HL-60 (cell line): ENCODE measurements at regions not wholly inside any gene's neighbourhood (a gene's known extent, or its start where the extent isn't known, plus 50 kb on each side); places are given as distances from the start of the nearest gene placed in this dataset.

Experiments
- DNase-seq, 2 experiments: peaks; one replicate each; pipeline ENCODE4 v3.0.0-alpha.2; 2010 to 2020; ENCODE audit warnings: low read depth in 1 of 2, low spot score in 1 of 2
- H3K27ac ChIP-seq: fragments of 250-450 bp; sonication (Bioruptor Pico); replicated peaks from 2 replicates; pipeline ENCODE4 v1.5.1; 2020; ENCODE audit warnings: mild to moderate bottlenecking, moderate library complexity
- H3K27me3 ChIP-seq: fragments of 250-450 bp; sonication (Bioruptor Pico); 2 replicates; pipeline ENCODE4 v1.5.1; 2021; ENCODE audit warnings: mild to moderate bottlenecking, moderate library complexity; ENCODE audit not compliant: insufficient read depth, poor library complexity, severe bottlenecking
- H3K4me3 ChIP-seq: replicated peaks from 2 replicates; pipeline ENCODE4 v1.5.1; 2011; ENCODE audit warnings: mild to moderate bottlenecking, control low read depth, low read length; ENCODE audit not compliant: insufficient read depth
- CTCF ChIP-seq: IDR thresholded peaks from one replicate; pipeline ENCODE4 v1.5.1; 2011; ENCODE audit warnings: low read length, control low read depth, inconsistent platforms; ENCODE audit not compliant: insufficient read depth
- GABPA ChIP-seq: IDR thresholded peaks from 2 replicates; pipeline ENCODE4 v1.6.1; 2012; ENCODE audit warnings: low read depth
- POLR2AphosphoS5 ChIP-seq: IDR thresholded peaks from 2 replicates; pipeline ENCODE4 v1.6.1; 2012; ENCODE audit warnings: low read depth
- REST ChIP-seq: IDR thresholded peaks from 2 replicates; pipeline ENCODE4 v1.6.1; 2012; ENCODE audit warnings: low read depth; ENCODE audit not compliant: insufficient replicate concordance
- SPI1 ChIP-seq: IDR thresholded peaks from 2 replicates; pipeline ENCODE4 v1.6.1; 2012; ENCODE audit warnings: low read depth, mild to moderate bottlenecking, borderline replicate concordance

GRCh38 chr6:66159937-66160336 lies 452.9 kb upstream of the EYS start:
- Histone ChIP-seq H3K27me3 (no peaks in the 10 kb centered on the region), H3K27ac (no peak overlapping the region), H3K4me3 (no peak overlapping the region)
- TF ChIP-seq POLR2AphosphoS5 = no peak
- TF ChIP-seq REST = no peak
- TF ChIP-seq GABPA = no peak
- TF ChIP-seq SPI1 = no peak
- no peak for TF ChIP-seq CTCF
- no peak for DNase-seq

- TF ChIP-seq GABPA = no peak
- no peak for TF ChIP-seq SPI1
- no peak for TF ChIP-seq CTCF
- TF ChIP-seq POLR2AphosphoS5 = no peak
- DNase-seq = no peak
- H3K4me3 ChIP-seq = no peak overlapping the region
- H3K27ac ChIP-seq = no peak overlapping the region
- no peaks in the 10 kb centered on the region for H3K27me3 ChIP-seq
Observed at GRCh38 chr6:66153247-66153646, 446.2 kb upstream of the EYS start.

- no peak overlapping the region for H3K4me3 ChIP-seq
- no peak overlapping the region for H3K27ac ChIP-seq
- DNase-seq = no peak
- H3K27me3 ChIP-seq = no peaks in the 10 kb centered on the region
- TF ChIP-seq CTCF = no peak
- TF ChIP-seq SPI1 = no peak
- no peak for TF ChIP-seq POLR2AphosphoS5
- TF ChIP-seq GABPA = no peak
- TF ChIP-seq REST = no peak
Observed at GRCh38 chr6:66149132-66149531, 442.1 kb upstream of the EYS start.

GRCh38 chr6:66145867-66146266 lies 438.8 kb upstream of the EYS start:
- TF ChIP-seq SPI1 (no peak), REST (no peak), GABPA (no peak), CTCF (no peak), POLR2AphosphoS5 (no peak)

More at GRCh38 chr6:66145867-66146266, 438.8 kb upstream of the EYS start:
- Histone ChIP-seq H3K27ac (no peak overlapping the region), H3K27me3 (no peaks in the 10 kb centered on the region), H3K4me3 (no peak overlapping the region)
- DNase-seq = no peak
